Mesenchymal stem cell (in vitro differentiated cells and primary cell): ENCODE measurements at regions not wholly inside any gene's neighbourhood (a gene's known extent, or its start where the extent isn't known, plus 50 kb on each side); places are given as distances from the start of the nearest gene placed in this dataset.

Experiments used
- DNase-seq: peaks from one replicate; pipeline ENCODE4 v3.0.0-alpha.2; 2013
- H2AFZ ChIP-seq: one replicate; pipeline ENCODE4 v1.6.1; 2013; ENCODE audit warnings: low read depth, mild to moderate bottlenecking, control low read depth, inconsistent platforms, low read length, moderate library complexity
- H2AK5ac ChIP-seq: 2 replicates; pipeline ENCODE4 v1.6.1; 2013; ENCODE audit warnings: low read length, moderate library complexity, mild to moderate bottlenecking, inconsistent platforms; ENCODE audit not compliant: severe bottlenecking
- H2BK120ac ChIP-seq: one replicate; pipeline ENCODE4 v1.6.1; 2013; ENCODE audit warnings: low read depth, mild to moderate bottlenecking, inconsistent platforms, low read length, moderate library complexity
- H2BK12ac ChIP-seq, 2 experiments: one replicate each; pipeline ENCODE4 v1.6.1; 2013; ENCODE audit warnings: inconsistent platforms in 2 of 2, low read length in 2 of 2, mild to moderate bottlenecking in 2 of 2, moderate library complexity in 2 of 2, control low read depth in 1 of 2
- H2BK15ac ChIP-seq: one replicate; pipeline ENCODE4 v1.6.1; 2013; ENCODE audit warnings: mild to moderate bottlenecking, low read depth, inconsistent platforms; ENCODE audit not compliant: poor library complexity, severe bottlenecking
- H2BK5ac ChIP-seq: 2 replicates; pipeline ENCODE4 v1.6.1; 2013; ENCODE audit warnings: low read depth, mild to moderate bottlenecking, low read length, control low read depth, inconsistent platforms; ENCODE audit not compliant: poor library complexity, severe bottlenecking
- H3K14ac ChIP-seq, 2 experiments: one replicate each; pipeline ENCODE4 v1.6.1; 2013; ENCODE audit warnings: inconsistent platforms in 2 of 2, low read length in 2 of 2, control low read depth in 1 of 2, mild to moderate bottlenecking in 1 of 2, moderate library complexity in 1 of 2
- H3K18ac ChIP-seq, 2 experiments: one replicate each; pipeline ENCODE4 v1.6.1; 2013; ENCODE audit warnings: inconsistent platforms in 2 of 2, low read length in 2 of 2, control low read depth in 1 of 2, low read depth in 1 of 2, mild to moderate bottlenecking in 1 of 2
- H3K23ac ChIP-seq, 2 experiments: one replicate each; pipeline ENCODE4 v1.6.1; 2013; ENCODE audit warnings: inconsistent platforms in 2 of 2, low read length in 2 of 2, mild to moderate bottlenecking in 2 of 2, moderate library complexity in 2 of 2, control low read depth in 1 of 2
- H3K27ac ChIP-seq: 2 replicates; pipeline ENCODE4 v1.5.1; 2013; ENCODE audit warnings: mild to moderate bottlenecking, moderate library complexity, low read length, control low read depth, inconsistent platforms; ENCODE audit not compliant: poor library complexity, severe bottlenecking
- H3K27me3 ChIP-seq, 2 experiments: 2 replicates each; pipeline versions ENCODE4 v1.6.1 to v1.7.0; 2013; ENCODE audit warnings: low read length in 2 of 2, mild to moderate bottlenecking in 2 of 2, moderate library complexity in 2 of 2, control low read depth in 1 of 2, inconsistent platforms in 1 of 2; ENCODE audit not compliant: control insufficient read depth in 1 of 2, insufficient read depth in 1 of 2
- H3K36me3 ChIP-seq, 2 experiments: 2 replicates each; pipeline versions ENCODE4 v1.6.1 to v1.7.0; 2013; ENCODE audit warnings: low read length in 2 of 2, control low read depth in 1 of 2, inconsistent platforms in 1 of 2, low read depth in 1 of 2, mild to moderate bottlenecking in 1 of 2; ENCODE audit not compliant: insufficient read depth in 2 of 2, control insufficient read depth in 1 of 2
- H3K4ac ChIP-seq, 2 experiments: one replicate each; pipeline ENCODE4 v1.6.1; 2013; ENCODE audit warnings: inconsistent platforms in 2 of 2, low read length in 2 of 2, mild to moderate bottlenecking in 2 of 2, moderate library complexity in 2 of 2, control low read depth in 1 of 2, low read depth in 1 of 2
- H3K4me1 ChIP-seq: 2 replicates; pipeline ENCODE4 v1.6.1; 2013; ENCODE audit warnings: low read depth, low read length, control low read depth; ENCODE audit not compliant: control insufficient read depth, insufficient read depth
- H3K4me2 ChIP-seq: 2 replicates; pipeline ENCODE4 v1.6.1; 2013; ENCODE audit warnings: low read length, mild to moderate bottlenecking, inconsistent platforms; ENCODE audit not compliant: poor library complexity, severe bottlenecking
- H3K4me3 ChIP-seq, 2 experiments: 2 replicates each; pipeline versions ENCODE4 v1.5.1 to v1.7.0; 2013; ENCODE audit warnings: low read length in 2 of 2, mild to moderate bottlenecking in 2 of 2, control low read depth in 1 of 2, low read depth in 1 of 2; ENCODE audit not compliant: insufficient read depth in 1 of 2
- H3K79me1 ChIP-seq: replicated peaks from 2 replicates; pipeline ENCODE4 v1.6.1; 2013; ENCODE audit warnings: mild to moderate bottlenecking, control low read depth, low read length, inconsistent platforms; ENCODE audit not compliant: poor library complexity, severe bottlenecking
- H3K9ac ChIP-seq: 2 replicates; pipeline ENCODE4 v1.7.0; 2013; ENCODE audit warnings: mild to moderate bottlenecking, low read length, moderate library complexity
- H3K9me3 ChIP-seq: 2 replicates; pipeline ENCODE4 v1.7.0; 2013; ENCODE audit warnings: mild to moderate bottlenecking, low read length; ENCODE audit not compliant: control insufficient read depth
- H4K8ac ChIP-seq: one replicate; pipeline ENCODE4 v1.6.1; 2013; ENCODE audit warnings: inconsistent platforms, mild to moderate bottlenecking, low read length, moderate library complexity
- H4K91ac ChIP-seq: one replicate; pipeline ENCODE4 v1.6.1; 2013; ENCODE audit warnings: mild to moderate bottlenecking, low read length, inconsistent platforms
- WGBS: methylation state at CpG from one replicate; pipeline ENCODE4 v1.1.7; 2013; ENCODE audit warnings: mixed read lengths; 5-methylcytosine and 5-hydroxymethylcytosine counted together

DNA sequence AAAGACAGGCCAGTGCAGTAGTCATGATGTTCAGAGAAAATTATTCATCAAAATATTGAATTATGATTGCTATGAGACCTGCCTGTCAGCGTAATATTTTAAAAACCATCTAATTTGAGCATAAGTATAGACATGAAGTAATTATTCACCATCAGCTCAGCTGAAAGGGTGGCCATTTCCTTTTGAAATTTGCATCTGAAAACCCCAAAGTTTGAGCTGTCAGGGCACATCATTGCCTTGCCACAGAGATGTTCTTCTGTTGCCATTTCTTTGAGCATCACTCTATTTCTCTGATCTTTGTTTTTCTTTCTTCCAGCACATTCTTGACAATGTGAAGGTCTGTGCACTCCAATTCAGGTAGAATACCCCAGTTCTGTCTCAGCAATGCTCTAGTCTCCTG, 147.5 kb upstream of the RHOBTB1 start:
- Histone ChIP-seq H3K14ac (no peak overlapping the region), H4K91ac (no peak overlapping the region), H3K23ac (no peak overlapping the region), H3K4me2 (no peak overlapping the region), H2BK15ac (no peak overlapping the region), H2AK5ac (no peak overlapping the region), H3K79me1 (no peaks in the 10 kb centered on the region), H3K9me3 (peaks cover 8% of the 10 kb centered on the region), H3K4me1 (no peaks in the 10 kb centered on the region), H3K4ac (no peak overlapping the region), H4K8ac (no peak overlapping the region), H2BK5ac (no peak overlapping the region), H3K27me3 (peaks cover 0 to 22% of the 10 kb centered on the region in 2 experiments), H2BK12ac (no peak overlapping the region), H2AFZ (no peak overlapping the region), H3K27ac (no peak overlapping the region), H3K4me3 (no peak overlapping the region), H3K9ac (no peak overlapping the region), H3K36me3 (no peaks in the 10 kb centered on the region), H3K18ac (no peak overlapping the region), H2BK120ac (no peak overlapping the region)
- no CpG with 5 or more reads among the region's 1 CpG for WGBS
- no peak for DNase-seq

DNA sequence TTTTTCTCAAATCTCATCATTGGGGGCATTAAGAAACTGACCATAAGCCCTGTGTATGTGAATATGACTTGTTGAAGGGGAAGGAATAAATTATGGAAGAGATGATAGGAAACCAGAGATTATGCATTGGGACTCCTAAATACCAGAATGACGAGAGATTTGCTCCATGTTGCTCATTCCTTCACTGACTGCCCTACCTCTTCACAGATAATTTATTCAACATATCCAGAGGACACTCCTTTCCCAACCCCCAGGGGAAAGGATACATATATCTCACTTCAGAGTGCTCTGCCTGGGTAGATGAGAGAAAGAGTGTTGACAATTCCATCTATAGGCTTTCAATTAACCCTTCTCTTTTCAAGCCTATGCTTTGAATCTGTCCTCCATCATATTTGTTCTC, 145.3 kb upstream of the RHOBTB1 start:
- Histone ChIP-seq H3K79me1 (no peaks in the 10 kb centered on the region), H3K23ac (no peak overlapping the region), H4K8ac (no peak overlapping the region), H2BK120ac (no peak overlapping the region), H3K4me1 (no peaks in the 10 kb centered on the region), H3K18ac (no peak overlapping the region), H3K9ac (no peak overlapping the region), H4K91ac (no peak overlapping the region), H3K27me3 (peaks cover 0 to 16% of the 10 kb centered on the region in 2 experiments), H3K9me3 (no peaks in the 10 kb centered on the region), H2BK5ac (no peak overlapping the region), H3K4ac (no peak overlapping the region), H2BK15ac (no peak overlapping the region), H2AK5ac (no peak overlapping the region), H2AFZ (no peak overlapping the region), H3K4me3 (no peak overlapping the region), H3K27ac (no peak overlapping the region), H2BK12ac (no peak overlapping the region), H3K4me2 (no peak overlapping the region), H3K36me3 (no peaks in the 10 kb centered on the region), H3K14ac (no peak overlapping the region)
- 83% methylated on average over 1 of the region's 1 CpG for WGBS
- DNase-seq, result no peak

- H3K14ac ChIP-seq, result no peak overlapping the region
- H2BK12ac ChIP-seq, result no peak overlapping the region
- H3K27me3 ChIP-seq, result peaks cover 0 to 2% of the 10 kb centered on the region in 2 experiments
These were observed 140.5 kb upstream of the RHOBTB1 start for GRCh38 chr10:61084493-61084892.

DNA sequence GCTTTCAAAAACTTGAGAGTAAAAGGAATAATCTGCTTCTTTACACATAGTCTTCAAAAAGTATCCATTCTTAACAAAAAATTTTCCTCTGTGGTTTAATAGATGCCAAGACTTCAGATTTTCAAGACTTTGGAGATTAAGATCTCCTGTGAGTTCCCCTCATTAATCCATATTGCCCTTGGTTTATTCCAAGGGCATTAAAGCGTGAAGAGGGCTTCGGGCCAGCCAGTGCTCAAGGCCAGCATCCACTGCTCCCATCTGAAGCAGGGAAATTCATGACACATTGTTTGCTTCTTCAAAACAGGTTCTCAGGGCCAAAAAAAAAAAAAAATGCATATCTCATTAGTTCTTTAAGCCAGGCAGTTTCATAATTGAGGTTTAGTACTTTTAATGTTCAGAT, 137.3 kb upstream of the RHOBTB1 start:
- 100% methylated on average over 2 of the region's 2 CpGs for WGBS
- DNase-seq, result no peak
- Histone ChIP-seq H3K4ac (no peak overlapping the region), H2AK5ac (no peak overlapping the region), H3K14ac (no peak overlapping the region), H4K91ac (no peak overlapping the region), H2BK12ac (no peak overlapping the region), H3K4me1 (no peaks in the 10 kb centered on the region), H3K9me3 (no peaks in the 10 kb centered on the region), H2AFZ (no peak overlapping the region), H3K4me2 (no peak overlapping the region), H3K27me3 (peaks cover 0 to 2% of the 10 kb centered on the region in 2 experiments), H3K27ac (no peak overlapping the region), H3K36me3 (no peaks in the 10 kb centered on the region), H4K8ac (no peak overlapping the region), H3K4me3 (no peak overlapping the region), H2BK15ac (no peak overlapping the region), H3K23ac (no peak overlapping the region), H2BK5ac (no peak overlapping the region), H3K18ac (no peak overlapping the region), H2BK120ac (no peak overlapping the region), H3K79me1 (no peaks in the 10 kb centered on the region), H3K9ac (no peak overlapping the region)

More at GRCh38 chr10:61084493-61084892, 140.5 kb upstream of the RHOBTB1 start:
- H4K91ac ChIP-seq, result no peak overlapping the region
- no peak overlapping the region for H2BK120ac ChIP-seq
- no peak for DNase-seq
- no peak overlapping the region for H2BK5ac ChIP-seq
- H4K8ac ChIP-seq, result no peak overlapping the region
- H3K23ac ChIP-seq, result no peak overlapping the region
- H3K4me1 ChIP-seq, result no peaks in the 10 kb centered on the region
- no peaks in the 10 kb centered on the region for H3K79me1 ChIP-seq
- no peak overlapping the region for H3K4me3 ChIP-seq
- H3K9me3 ChIP-seq, result no peaks in the 10 kb centered on the region
- no peak overlapping the region for H2AK5ac ChIP-seq
- H3K4ac ChIP-seq, result no peak overlapping the region
- no peaks in the 10 kb centered on the region for H3K36me3 ChIP-seq
- H3K4me2 ChIP-seq, result no peak overlapping the region
- no peak overlapping the region for H3K9ac ChIP-seq
- H2AFZ ChIP-seq, result no peak overlapping the region
- H3K18ac ChIP-seq, result no peak overlapping the region
- H3K27ac ChIP-seq, result no peak overlapping the region
- no peak overlapping the region for H2BK15ac ChIP-seq
